NB4 (cell line): ENCODE measurements at regions not wholly inside any gene's neighbourhood (a gene's known extent, or its start where the extent isn't known, plus 50 kb on each side); places are given as distances from the start of the nearest gene placed in this dataset.
"Not testable (repeated sequence)": the region's sequence is repeated elsewhere in the genome, so short reads cannot be mapped to it uniquely, and the experiment has no call there.

Experiments
- DNase-seq: peaks from one replicate; pipeline ENCODE4 v3.0.0; 2010; ENCODE audit warnings: low read depth
- H3K4me3 ChIP-seq: one replicate; pipeline ENCODE4 v1.5.1; 2011; ENCODE audit warnings: mild to moderate bottlenecking, low read depth, low read length, moderate library complexity
- CTCF ChIP-seq: IDR thresholded peaks from one replicate; pipeline ENCODE4 v1.5.1; 2012; ENCODE audit warnings: low read depth, low read length
- MAX ChIP-seq: IDR thresholded peaks from 2 replicates; pipeline ENCODE4 v1.6.1; 2011; ENCODE audit warnings: low read depth, low read length
- MYC ChIP-seq: IDR thresholded peaks from 2 replicates; pipeline ENCODE4 v1.6.1; 2011; ENCODE audit warnings: low read depth, low read length
- POLR2A ChIP-seq: IDR thresholded peaks from 2 replicates; pipeline ENCODE4 v1.6.1; 2011; ENCODE audit warnings: mild to moderate bottlenecking; ENCODE audit not compliant: insufficient read length; ENCODE audit errors: extremely low read depth

GRCh38 chr2:3899536-3900155 lies 196.3 kb downstream of the DCDC2C start:
- TF ChIP-seq MYC: no peak
- no peak for TF ChIP-seq MAX
- no peak for TF ChIP-seq POLR2A
- no peak for TF ChIP-seq CTCF
- DNase-seq: no peak
- no peak overlapping the region for H3K4me3 ChIP-seq

GRCh38 chr2:3902131-3902530 lies 198.8 kb downstream of the DCDC2C start:
- no peak overlapping the region for H3K4me3 ChIP-seq
- no peak for TF ChIP-seq MYC
- no peak for TF ChIP-seq MAX
- no peak for TF ChIP-seq CTCF
- TF ChIP-seq POLR2A: no peak
- DNase-seq: no peak

- H3K4me3 ChIP-seq: no peak overlapping the region
- DNase-seq: no peak
- no peak for TF ChIP-seq MYC
- TF ChIP-seq POLR2A: no peak
- TF ChIP-seq MAX: no peak
- no peak for TF ChIP-seq CTCF
Measured at GRCh38 chr2:3904061-3904460, 200.7 kb downstream of the DCDC2C start.

- not testable (repeated sequence) for DNase-seq, H3K4me3 ChIP-seq
Measured at GRCh38 chr2:3908498-3908897, 205.1 kb downstream of the DCDC2C start.

GRCh38 chr2:3911882-3912455 lies 208.6 kb downstream of the DCDC2C start:
- H3K4me3 ChIP-seq: no peak overlapping the region
- DNase-seq: no peak
- no peak for TF ChIP-seq MYC
- TF ChIP-seq MAX: no peak

- no peak overlapping the region for H3K4me3 ChIP-seq
- no peak for TF ChIP-seq MYC
- TF ChIP-seq POLR2A: no peak
- TF ChIP-seq MAX: no peak
- no peak for DNase-seq
Measured at GRCh38 chr2:3913166-3913565, 209.8 kb downstream of the DCDC2C start.

GRCh38 chr2:3914241-3914640 lies 210.9 kb downstream of the DCDC2C start:
- no peak overlapping the region for H3K4me3 ChIP-seq
- TF ChIP-seq MAX (no peak), POLR2A (no peak), MYC (no peak), CTCF (no peak)
- DNase-seq: no peak
